HK-2 (cell line): ENCODE measurements at regions not wholly inside any gene's neighbourhood (a gene's known extent, or its start where the extent isn't known, plus 50 kb on each side); places are given as distances from the start of the nearest gene placed in this dataset.
"Not testable (repeated sequence)": the region's sequence is repeated elsewhere in the genome, so short reads cannot be mapped to it uniquely, and the experiment has no call there.

Experiments
- DNase-seq: peaks from one replicate; pipeline ENCODE4 v3.0.0-alpha.2; 2018; ENCODE audit not compliant: unreplicated experiment

DNA sequence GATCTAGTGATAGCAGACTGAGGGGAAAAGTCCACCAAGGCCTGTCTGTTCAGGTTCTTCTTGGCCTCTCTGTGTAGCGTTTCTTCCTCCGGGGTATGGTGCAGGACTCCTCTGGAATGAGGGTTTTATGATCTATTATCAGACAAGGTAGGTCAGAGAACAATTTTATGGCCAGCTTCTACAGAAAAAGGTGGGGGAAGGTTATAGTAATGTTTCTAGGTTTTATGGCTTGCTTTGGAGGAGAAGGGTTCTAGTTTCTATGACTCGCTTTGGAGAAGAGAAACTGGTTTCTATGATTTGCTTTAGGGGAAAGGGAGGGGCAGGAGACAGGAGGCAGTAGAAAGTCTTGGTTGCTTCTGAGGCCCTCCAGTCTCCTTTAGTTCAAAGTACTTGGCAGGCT, 144.8 kb upstream of the LAMA2 start:
- DNase-seq = no peak

DNA sequence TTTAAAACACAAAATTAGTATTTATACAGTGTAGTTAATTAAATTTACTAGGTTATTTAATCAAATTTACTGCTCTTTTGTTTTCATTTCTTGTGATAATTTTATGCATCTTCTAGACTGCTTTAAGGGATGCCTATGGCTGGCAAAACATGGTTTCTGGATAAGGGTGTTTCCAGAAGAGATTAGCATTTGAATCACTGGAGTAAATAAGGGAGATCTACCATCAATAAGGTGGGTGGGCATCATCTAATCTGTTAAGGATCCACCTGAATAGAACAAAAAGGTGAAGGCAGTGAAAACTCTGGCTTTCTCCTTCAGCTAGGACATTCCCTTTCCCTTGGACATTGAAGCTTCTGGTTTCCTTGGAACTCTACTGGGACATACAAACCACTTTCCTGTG, 146.2 kb upstream of the LAMA2 start:
- no peak for DNase-seq

DNA sequence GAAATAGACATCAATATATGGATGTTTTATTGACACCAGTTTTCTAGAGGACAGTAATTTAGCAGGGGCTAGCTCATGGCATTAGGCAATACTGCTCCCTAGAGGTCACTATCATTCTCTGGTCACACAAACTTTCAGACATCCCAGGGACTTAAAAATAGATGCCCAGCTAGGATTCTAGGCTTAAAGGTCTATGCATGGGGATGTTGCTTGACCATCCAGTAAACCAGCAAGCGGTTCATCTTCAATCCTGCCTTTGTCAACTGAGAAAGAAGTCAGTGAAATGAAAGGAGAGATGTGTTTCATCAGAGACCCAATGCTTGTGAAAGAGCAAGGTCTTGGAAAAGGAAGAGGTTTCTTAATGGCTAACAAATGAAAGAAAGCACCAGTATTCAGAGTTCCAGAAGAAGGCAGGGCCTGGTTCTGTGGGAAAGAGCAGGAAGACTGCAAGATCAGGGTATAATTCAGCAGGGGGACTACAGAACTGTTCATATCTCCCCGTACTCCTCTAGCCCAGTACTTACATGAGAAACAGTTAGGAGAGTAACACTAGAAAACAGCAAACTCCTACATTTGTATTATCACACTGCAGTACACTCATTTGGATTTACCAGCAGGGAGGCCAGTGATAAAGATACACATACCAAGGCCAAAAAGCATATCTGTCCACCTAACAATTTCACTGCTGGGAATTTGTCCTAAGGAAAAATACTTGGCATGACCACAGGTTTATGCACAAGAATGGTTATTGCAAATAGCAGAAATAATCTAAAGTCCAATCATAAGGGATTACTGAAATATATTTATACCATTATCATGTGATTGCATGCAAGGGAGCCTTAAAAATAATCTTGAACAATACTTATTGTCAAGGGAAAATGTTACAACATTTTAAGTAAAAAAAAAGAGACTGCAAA, 151.4 kb upstream of the LAMA2 start:
- peak; percentile 14 for DNase-seq

DNA sequence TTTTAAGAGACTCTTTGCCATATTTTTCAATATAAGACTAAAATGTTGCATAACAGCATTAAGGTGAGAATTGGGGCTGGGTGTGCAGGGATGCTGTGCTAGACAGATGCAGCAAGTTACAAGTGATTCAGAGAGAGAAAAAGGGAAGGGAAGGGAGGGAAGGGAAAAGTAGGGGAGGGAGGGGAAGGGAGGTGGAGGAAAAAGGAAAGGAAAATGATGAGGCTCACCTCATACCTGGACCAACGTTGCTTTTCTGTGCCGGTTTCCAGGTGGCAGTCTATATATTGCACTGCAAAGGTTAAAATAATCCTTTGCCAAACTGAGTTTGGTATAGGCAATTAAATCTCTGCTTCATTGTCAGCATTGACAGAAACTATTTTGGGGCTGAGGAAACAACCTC, 155.4 kb upstream of the LAMA2 start:
- DNase-seq = no peak

DNA sequence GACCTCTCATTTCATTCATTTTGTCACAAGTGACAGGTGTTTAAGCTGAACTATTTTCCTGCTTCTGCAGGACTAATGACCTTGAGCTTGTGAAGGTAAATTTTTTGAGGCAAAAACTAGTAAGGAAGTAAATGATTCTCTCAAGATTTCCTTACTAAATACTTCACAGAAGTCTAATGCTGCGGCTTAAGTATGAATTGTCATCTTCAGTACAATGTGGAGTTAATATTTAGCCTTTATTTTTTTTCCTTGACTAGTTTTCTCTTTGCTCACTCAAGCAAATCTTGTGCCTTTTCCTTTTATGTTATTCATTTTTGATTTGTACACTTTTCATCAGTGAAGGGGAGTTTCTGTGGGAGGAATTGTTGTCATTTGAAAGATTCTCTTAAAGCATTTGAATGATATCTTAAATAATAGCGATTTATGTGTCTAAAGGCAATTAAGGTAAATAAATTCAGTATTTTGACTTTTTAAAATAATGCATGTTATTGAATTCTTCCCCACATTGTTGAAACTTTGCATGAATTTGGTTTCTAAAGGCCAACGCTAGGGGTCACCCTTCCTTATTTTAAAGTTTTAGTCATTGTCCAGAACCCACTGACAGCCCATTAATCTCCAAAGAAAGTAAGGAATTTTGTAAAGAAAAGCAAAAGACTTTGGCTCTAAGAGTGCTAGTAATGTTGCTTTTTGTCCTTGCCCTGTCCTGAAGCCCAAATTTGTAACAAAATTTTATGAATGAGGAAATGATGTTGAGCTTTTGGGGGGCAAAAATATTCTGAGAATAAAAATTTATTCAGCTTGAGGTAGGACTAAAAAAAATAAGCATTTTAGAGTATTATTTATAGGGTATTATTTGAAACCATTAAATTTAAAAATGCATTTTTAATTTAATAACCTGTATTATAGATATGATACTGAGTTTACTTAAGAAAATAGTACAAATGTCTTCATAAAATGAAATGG, 157.4 kb upstream of the LAMA2 start:
- peak; percentile 9 for DNase-seq

DNA sequence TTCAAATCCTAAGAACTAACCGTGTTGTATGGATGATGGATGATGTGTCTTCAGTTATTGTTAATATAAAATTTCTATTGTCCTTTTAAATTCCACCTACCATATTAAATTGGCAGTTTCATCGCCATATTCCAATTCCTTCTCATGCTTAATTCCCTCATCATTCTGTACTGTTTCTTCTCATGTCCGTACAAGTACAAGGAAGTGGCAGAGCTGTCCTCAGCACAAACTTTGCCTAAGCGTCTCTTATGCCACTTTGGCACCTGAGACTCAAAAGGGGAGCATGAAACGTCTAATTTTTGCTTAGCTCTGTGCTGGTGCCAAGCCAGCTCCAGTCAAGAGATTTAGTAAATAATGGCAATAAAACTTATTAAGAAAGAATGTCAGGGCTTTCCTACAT, 158.2 kb upstream of the LAMA2 start:
- no peak for DNase-seq

DNA sequence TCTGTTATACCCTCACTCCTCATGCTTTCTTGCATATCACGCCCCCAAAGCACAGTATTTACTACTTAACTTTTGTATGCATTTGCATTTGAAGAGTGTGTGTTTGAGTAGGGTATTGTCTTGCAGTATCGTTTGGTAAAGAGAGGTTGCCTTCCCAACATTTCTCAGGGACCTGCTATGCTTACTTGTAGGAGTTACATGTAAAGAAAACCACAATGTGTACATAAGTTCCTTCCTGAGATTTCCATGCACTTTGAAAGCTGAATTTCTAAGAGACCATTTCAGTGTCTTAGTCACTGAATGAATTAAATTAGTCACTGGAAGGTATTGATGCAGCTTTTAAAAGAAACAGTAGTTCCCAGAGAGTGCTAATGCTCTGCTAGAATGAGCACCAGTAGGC, 159.3 kb upstream of the LAMA2 start:
- DNase-seq = no peak

DNA sequence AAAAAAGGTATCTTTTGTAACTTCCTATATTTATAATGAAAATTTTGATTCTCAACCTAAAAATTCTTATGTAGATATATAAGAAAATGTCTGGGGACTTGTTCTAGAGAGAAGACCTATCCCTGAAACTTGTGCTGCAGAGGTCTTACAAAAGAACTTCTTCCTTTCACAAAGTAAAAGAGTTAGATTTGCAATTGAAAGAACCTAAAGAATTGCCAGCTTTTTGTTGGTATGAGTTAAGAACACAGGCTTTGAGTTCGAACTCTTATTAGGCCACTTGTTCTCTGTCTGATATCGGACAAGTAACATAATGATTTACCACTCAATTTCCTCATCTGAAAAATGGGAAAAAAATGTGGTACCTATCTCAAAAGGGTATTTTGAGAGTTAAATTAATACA, 162.0 kb upstream of the LAMA2 start:
- DNase-seq = no peak

DNA sequence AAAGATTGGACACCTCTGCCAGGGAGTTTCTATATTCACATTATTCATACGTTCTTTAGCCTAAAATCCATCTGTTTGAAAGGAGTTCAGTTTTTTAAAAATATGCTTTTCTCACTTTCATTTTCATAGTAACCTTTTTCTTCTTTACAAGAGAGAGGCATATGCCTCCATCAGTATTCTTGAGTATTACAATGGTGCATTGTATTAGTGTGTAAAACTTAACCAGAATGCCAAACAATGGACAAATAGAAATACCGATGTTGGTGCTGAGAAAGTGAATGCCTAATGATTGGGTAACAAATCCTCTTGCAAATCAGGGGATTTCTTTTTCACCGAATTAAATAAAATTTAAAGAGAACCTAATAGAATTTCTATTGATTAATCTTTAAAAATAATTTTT, 163.2 kb upstream of the LAMA2 start:
- no peak for DNase-seq

DNA sequence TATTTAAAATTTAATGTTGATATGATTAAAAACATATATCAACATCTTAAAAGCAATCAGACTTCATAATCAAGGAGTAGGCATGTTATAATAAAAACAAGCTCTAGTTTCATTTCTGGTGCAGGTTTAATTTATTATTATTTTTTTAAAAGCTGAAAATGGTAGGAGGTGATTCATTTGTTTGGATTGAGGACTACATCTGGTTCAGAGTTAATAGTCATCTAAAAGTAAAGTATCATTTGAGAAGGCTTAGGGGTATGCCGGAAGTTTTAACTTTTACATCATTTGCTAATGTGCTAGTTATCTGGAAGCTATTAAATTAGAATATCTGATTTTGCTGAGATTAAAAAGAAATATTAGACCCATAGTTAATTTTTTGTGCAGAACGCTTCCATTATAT, 169.5 kb upstream of the LAMA2 start:
- DNase-seq = no peak

DNA sequence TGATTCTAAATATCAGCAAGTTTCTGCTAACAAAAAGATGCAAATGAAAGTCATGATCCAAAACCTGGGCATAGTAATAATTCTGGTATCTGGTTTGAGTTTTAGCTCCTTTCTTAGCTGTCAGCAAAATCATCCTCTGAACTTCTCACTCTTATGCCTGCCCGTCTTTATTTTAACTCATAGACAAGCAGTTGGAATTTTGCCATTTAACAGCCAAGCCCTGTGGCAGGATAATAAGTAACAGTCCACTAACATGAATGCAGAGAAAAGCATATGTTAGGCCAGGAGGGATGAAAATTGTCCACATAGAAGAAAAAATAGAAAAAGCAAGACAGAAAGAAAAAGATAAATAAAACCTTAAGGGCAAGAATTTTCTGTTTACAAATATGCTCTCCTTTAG, 170.0 kb upstream of the LAMA2 start:
- no peak for DNase-seq

DNA sequence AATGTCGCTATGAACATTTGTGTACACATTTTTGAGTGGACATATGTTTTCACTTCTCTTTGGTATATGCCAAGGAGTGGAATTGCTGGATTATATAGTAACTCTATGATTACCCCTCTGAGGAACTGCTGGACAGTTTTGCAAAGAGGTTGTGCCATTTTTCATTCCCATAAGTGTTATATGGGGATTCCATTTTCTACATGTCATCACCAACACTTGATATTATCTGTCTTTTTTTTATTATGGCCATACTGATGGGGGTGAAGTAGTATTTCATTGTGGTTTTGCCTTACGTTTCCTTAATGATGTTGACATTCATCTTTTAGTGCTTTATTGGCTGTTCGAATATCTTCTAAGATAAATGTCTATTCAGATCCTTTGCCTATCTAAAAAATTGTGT, 171.8 kb upstream of the LAMA2 start:
- DNase-seq = no peak

DNA sequence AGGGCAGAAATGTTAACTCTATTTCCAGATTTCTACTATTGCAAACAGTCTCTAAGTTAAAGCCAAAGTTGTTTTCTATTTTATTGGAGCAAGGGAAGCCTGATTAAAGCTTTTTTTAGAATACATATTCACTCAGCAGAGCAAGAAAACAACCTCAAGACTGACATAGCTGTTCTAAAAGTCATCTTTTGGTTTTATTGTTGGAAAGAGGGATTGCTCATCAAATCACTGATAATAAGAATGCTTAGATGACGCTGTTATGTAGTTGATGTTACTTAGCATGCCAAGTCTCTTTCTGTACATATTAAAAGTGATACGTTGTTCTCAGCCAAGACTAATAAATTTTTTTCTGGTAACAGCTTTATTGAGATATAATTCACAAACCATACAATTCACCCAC, 172.6 kb upstream of the LAMA2 start:
- no peak for DNase-seq

DNA sequence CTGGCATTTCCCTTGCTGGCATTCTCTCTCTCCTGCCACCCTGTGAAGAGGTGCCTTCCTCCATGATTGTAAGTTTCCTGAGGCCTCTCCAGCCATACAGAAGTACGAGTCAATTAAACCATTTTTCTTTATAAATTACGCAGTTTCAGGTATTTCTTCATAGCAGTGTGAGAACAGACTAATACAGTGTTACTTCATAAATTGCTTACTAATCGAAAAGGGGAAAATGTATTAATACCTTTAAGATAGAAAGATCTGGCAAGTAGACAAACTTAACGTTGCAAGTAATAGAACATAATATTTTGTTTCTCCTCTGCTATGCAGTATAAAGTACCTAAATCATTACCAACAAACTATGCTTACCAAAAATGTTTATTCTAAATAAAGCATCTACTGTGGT, 178.3 kb upstream of the LAMA2 start:
- DNase-seq = no peak

DNA sequence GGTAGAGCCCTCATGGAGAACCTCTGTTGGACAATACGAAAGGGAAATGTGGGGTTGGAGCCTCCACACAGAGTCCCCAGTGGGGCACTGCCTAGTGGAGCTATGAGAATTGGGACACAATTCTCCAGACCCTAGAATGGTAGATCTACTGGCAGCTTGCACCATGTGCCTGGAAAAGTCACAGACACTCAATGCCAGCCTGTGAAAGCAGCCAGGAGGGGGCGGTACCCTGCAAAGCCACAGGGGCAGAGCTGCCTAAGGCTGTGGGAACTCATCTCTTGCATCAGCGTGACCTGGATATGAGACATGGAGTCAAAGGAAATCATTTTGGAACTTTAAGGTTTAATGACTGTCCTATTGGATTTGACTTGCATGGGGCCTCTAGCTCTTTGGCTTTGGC, 179.1 kb upstream of the LAMA2 start:
- DNase-seq = not testable (repeated sequence)

DNA sequence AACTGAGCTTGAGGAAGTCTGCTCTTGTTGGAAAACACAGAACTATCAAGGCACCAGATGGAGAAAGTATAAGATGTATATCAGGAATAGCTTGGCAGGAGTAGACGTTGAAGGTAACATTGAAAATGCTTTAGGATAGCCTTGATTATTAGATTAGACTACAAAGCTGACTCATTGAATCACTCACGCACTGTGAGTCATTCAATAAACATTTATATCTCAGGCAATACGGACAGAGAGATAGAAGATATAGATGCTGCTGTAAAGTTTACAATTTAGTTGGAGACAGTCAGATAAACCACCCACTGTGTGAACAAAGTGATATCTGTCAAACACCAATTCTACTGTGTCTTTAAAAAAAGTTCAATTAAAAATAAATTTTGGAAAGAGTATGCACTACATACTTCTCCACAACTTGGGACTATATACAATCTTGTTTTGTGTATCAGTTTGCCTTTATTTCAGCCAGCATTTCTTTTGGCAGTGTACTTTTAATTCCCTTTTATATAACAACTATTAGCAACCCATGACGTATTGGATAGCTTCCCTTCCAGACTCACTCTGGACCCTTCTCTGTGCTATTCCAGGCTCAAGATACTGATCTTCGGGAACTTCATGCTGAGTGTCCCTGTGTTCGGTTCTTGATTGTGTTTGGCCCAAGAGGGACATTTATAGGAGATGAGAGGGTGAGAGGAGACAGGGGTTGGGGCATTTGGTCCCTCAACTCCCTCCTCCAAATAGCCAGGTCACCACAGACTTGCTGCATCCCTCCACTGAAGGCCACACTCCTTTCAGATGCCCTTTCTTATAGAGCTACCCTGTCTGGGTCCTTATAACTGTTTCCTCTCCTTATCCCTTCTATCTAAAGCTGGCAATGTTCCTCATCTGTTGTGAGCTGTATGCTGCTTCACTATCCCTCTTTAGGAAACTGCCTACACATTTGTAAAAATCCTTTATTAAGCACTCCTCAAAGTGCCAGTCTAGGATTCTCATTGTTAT, 176.6 kb upstream of the PTPRK start:
- no peak for DNase-seq

DNA sequence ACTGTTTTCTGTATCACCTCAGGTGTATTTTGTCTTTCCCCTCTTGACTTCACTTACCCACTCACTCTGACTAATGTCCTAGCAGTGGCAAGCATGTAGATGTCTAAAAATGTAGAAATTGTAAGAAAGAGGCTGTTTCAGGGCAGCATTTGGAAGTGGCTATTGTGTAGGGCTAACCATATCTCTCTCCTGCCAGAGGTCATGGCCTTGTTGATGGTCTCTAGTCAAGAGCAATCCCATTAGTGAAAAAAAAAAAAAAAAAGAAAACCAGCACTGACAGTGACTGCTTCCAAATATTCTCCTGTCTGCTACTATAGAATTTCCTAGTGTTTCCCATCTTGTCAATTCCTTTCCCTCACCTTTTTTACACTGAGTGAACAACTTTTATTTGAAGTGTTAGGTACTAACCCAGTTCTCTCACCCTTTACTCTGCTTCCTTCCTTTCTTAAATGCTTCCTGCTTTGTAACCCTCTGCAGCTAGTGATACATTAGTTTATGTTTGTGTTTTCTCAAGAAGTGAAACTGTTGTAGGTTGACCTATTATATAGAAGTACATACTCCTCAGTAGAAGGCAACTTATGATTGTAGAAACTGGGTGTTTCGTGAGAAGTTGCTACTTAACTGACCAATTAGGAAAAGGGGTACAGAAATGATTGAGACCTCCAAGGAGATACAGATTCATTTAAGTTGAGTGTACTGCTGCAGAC, 174.1 kb upstream of the PTPRK start:
- no peak for DNase-seq

DNA sequence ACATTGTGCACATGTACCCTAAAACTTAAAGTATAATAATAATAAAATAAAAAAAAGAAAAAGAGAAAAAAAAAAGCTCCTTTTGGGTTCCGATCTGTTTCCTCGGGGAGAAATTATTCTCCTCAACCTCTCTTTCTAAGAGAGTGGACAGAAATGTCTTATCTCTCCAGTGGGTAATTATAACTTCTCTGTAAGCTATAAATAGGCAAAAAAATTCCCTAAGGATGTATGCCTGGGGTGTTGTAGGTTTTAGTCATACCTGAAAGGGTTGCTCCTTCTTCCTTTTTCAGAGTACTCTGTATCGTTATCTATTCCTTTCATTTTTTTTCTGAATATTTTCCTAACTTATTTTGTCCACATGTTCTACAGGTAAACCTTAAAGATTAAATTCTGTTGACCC, 169.7 kb upstream of the PTPRK start:
- DNase-seq = no peak

DNA sequence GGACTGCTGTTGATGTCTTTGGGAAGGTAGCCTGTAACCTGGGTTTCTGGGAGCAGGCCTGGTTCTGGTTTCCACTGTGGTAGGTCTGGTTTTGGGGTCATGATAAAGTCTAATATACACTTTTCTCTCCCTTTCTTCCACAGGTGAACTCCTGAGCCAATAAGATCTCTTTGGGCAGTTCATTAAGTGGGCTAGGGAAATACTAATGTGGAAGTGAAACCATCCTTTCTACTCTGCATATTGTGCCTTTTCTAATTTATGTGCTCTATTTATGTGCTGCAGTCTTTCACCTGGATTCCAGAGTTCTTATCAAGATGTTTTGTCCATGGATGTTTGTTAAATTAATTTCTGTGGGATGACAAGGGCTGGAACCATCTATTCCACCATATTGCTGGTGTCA, 165.7 kb upstream of the PTPRK start:
- no peak for DNase-seq

DNA sequence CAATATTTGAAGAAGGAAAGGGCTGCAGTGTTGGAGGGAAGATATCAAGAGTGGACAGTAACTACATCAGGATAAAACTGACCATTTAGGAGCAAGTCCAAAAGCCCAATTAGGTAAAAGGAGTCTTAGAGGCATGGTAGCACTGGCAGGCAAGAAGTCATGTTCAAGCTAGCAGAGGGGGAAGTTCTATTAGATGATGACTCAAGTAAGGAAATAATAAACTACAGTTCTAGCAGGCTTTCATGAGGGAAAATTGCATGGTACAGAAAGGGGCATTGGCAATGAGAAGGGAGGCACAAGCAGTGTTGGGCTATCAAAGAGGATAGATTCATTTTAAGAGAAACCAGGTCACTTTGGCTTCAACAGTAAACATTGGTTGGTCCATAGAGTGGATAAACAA, 156.1 kb upstream of the PTPRK start:
- DNase-seq = no peak

DNA sequence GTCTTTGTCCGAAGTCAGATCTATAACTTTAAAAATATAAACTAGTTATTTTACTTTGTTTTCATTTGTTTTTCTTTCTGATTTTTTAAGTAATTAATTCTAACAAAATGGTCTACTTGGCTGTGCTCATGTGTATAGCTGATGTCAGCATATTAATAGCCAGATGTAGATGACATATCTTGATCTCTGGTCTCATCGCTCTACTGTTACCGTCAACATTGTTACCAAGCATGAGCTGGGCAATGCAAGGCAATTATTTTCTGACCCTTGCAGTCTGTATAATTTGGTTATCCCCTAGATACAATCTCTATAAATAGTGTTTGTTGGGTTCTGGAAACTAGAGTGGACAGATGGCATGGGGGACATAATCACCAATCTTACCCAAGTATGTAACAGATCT, 151.6 kb upstream of the PTPRK start:
- no peak for DNase-seq
